ENCODE measurements at regions not wholly inside any gene's neighbourhood (a gene's known extent, or its start where the extent isn't known, plus 50 kb on each side); places are given as distances from the start of the nearest gene placed in this dataset.

DNA sequence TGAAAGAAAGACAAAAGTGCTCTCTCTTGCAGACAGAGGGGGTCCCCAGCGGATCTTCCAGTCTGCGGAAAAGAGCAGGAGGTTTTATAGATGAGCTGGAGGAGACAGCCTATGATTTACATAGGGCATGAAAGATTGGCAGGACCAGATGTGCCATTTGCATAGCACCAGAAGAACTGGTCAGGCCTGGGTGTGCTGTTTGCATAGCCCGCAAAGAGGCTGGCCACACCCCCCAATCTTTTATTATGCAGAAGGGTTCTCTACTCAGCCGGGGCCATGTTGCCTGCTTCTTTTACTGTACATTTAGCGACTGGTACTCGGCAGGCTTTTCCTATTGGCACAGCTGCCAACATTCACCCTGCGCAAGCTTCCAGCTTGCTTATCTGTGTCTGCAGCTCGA lies 317.6 kb downstream of the GALR1 start:
- no peaks in the 10 kb centered on the region for H3K36me3 ChIP-seq (ENCODE audit: control insufficient read depth in 2 of 2, insufficient read depth in 2 of 2, low read length in 1 of 2)
- WGBS, 2 donors: 76 to 81% methylated on average over 8 of the region's 8 CpGs
- H3K27ac ChIP-seq (ENCODE audit: low read depth in 2 of 2, low read length in 1 of 2): no peak overlapping the region
- peaks cover 6 to 13% of the 10 kb centered on the region in 2 donors for H3K9me3 ChIP-seq (ENCODE audit: control insufficient read depth in 2 of 2, insufficient read depth in 1 of 2, low read depth in 1 of 2, low read length in 1 of 2)
- no peaks in the 10 kb centered on the region for H3K27me3 ChIP-seq (ENCODE audit: control insufficient read depth in 1 of 2, insufficient read depth in 2 of 2, low read length in 2 of 2)
- H3K4me3 ChIP-seq (ENCODE audit: low read depth in 1 of 2, low read length in 2 of 2): no peak overlapping the region
- no peaks in the 10 kb centered on the region for H3K4me1 ChIP-seq (ENCODE audit: control insufficient read depth in 2 of 2, insufficient read depth in 2 of 2, low read length in 1 of 2)

GRCh38 chr18:77571743-77572142 lies 322.1 kb downstream of the GALR1 start:
- Histone ChIP-seq H3K4me3 (ENCODE audit: low read depth in 1 of 2, low read length in 2 of 2) (no peak overlapping the region), H3K27ac (ENCODE audit: low read depth in 2 of 2, low read length in 1 of 2) (no peak overlapping the region), H3K4me1 (ENCODE audit: control insufficient read depth in 2 of 2, insufficient read depth in 2 of 2, low read length in 1 of 2) (no peaks in the 10 kb centered on the region), H3K9me3 (ENCODE audit: control insufficient read depth in 2 of 2, insufficient read depth in 1 of 2, low read depth in 1 of 2, low read length in 1 of 2) (peaks cover 3 to 17% of the 10 kb centered on the region in 2 donors), H3K36me3 (ENCODE audit: control insufficient read depth in 2 of 2, insufficient read depth in 2 of 2, low read length in 1 of 2) (no peaks in the 10 kb centered on the region), H3K27me3 (ENCODE audit: control insufficient read depth in 1 of 2, insufficient read depth in 2 of 2, low read length in 2 of 2) (no peaks in the 10 kb centered on the region)
- 88 to 89% methylated on average over 8 of the region's 8 CpGs for WGBS, 2 donors

DNA sequence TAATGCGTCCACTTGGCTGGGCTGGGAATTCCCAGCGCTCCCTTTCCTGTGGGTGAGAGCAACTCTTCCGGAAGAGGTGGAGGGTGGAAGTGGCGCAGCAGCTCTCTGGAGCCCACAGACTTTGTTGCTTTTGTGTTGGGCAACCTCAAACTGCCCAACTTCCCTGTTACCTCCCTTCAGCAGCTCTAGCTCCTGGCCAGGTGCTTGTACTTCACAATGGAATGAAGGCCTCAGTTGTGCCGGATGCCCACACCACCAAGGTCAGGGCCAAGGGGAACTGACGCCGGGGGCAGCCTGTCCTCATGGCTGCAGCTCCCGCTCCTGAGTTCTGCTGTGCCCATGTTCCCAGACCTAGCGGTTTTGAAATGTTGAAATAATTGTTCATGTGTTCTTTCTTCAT lies 322.9 kb downstream of the GALR1 start:
- 87 to 91% methylated on average over 9 of the region's 9 CpGs for WGBS, 2 donors
- Histone ChIP-seq H3K27ac (ENCODE audit: low read depth in 2 of 2, low read length in 1 of 2) (no peak overlapping the region), H3K4me1 (ENCODE audit: control insufficient read depth in 2 of 2, insufficient read depth in 2 of 2, low read length in 1 of 2) (no peaks in the 10 kb centered on the region), H3K27me3 (ENCODE audit: control insufficient read depth in 1 of 2, insufficient read depth in 2 of 2, low read length in 2 of 2) (no peaks in the 10 kb centered on the region), H3K4me3 (ENCODE audit: low read depth in 1 of 2, low read length in 2 of 2) (no peak overlapping the region), H3K9me3 (ENCODE audit: control insufficient read depth in 2 of 2, insufficient read depth in 1 of 2, low read depth in 1 of 2, low read length in 1 of 2) (peaks cover 3 to 14% of the 10 kb centered on the region in 2 donors), H3K36me3 (ENCODE audit: control insufficient read depth in 2 of 2, insufficient read depth in 2 of 2, low read length in 1 of 2) (no peaks in the 10 kb centered on the region)

- H3K27me3 ChIP-seq (ENCODE audit: control insufficient read depth in 1 of 2, insufficient read depth in 2 of 2, low read length in 2 of 2): no peaks in the 10 kb centered on the region
- no peak overlapping the region for H3K27ac ChIP-seq (ENCODE audit: low read depth in 2 of 2, low read length in 1 of 2)
- WGBS, 2 donors: 78 to 83% methylated on average over 3 of the region's 3 CpGs
- no peaks in the 10 kb centered on the region for H3K4me1 ChIP-seq (ENCODE audit: control insufficient read depth in 2 of 2, insufficient read depth in 2 of 2, low read length in 1 of 2)
- H3K36me3 ChIP-seq (ENCODE audit: control insufficient read depth in 2 of 2, insufficient read depth in 2 of 2, low read length in 1 of 2): no peaks in the 10 kb centered on the region
- H3K4me3 ChIP-seq (ENCODE audit: low read depth in 1 of 2, low read length in 2 of 2): no peak overlapping the region
- peaks cover 0 to 14% of the 10 kb centered on the region in 2 donors for H3K9me3 ChIP-seq (ENCODE audit: control insufficient read depth in 2 of 2, insufficient read depth in 1 of 2, low read depth in 1 of 2, low read length in 1 of 2)
Measured at GRCh38 chr18:77573571-77573970, 323.9 kb downstream of the GALR1 start.

- Histone ChIP-seq H3K27ac (ENCODE audit: low read depth in 2 of 2, low read length in 1 of 2) (no peak overlapping the region), H3K36me3 (ENCODE audit: control insufficient read depth in 2 of 2, insufficient read depth in 2 of 2, low read length in 1 of 2) (no peaks in the 10 kb centered on the region), H3K4me1 (ENCODE audit: control insufficient read depth in 2 of 2, insufficient read depth in 2 of 2, low read length in 1 of 2) (no peaks in the 10 kb centered on the region), H3K9me3 (ENCODE audit: control insufficient read depth in 2 of 2, insufficient read depth in 1 of 2, low read depth in 1 of 2, low read length in 1 of 2) (peaks cover 3 to 6% of the 10 kb centered on the region in 2 donors), H3K27me3 (ENCODE audit: control insufficient read depth in 1 of 2, insufficient read depth in 2 of 2, low read length in 2 of 2) (no peaks in the 10 kb centered on the region), H3K4me3 (ENCODE audit: low read depth in 1 of 2, low read length in 2 of 2) (no peak overlapping the region)
- 77 to 80% methylated on average over 7 of the region's 7 CpGs for WGBS, 2 donors
Measured at GRCh38 chr18:77590943-77591515, 341.4 kb downstream of the GALR1 start.

DNA sequence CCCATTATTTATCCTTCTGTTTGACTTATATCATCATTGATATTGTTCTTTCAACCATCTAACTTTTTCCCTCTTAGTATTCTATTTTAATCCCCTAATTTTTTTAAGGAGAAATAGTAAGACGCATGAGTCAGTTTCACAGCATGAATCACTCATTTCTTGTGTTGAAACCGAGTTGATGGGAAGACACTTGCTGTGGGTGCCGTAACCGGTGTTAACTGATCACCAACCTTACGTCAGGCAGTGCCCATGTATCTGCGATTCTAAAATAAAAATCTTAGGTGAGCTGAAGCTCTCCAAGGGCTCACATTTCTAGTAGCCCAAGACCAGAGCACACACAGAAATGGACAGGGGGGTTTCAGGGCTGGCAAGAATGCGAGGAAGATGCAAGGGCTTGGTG lies 348.1 kb downstream of the GALR1 start:
- H3K36me3 ChIP-seq (ENCODE audit: control insufficient read depth in 2 of 2, insufficient read depth in 2 of 2, low read length in 1 of 2): no peaks in the 10 kb centered on the region
- 73 to 77% methylated on average over 7 of the region's 7 CpGs for whole genome bisulfite sequencing, 2 donors

GRCh38 chr18:77600674-77601073 lies 351.0 kb downstream of the GALR1 start:
- H3K36me3 ChIP-seq (ENCODE audit: control insufficient read depth in 2 of 2, insufficient read depth in 2 of 2, low read length in 1 of 2): no peaks in the 10 kb centered on the region
- H3K27me3 ChIP-seq (ENCODE audit: control insufficient read depth in 1 of 2, insufficient read depth in 2 of 2, low read length in 2 of 2): no peaks in the 10 kb centered on the region
- WGBS, 2 donors: 83 to 90% methylated on average over 2 of the region's 2 CpGs
- no peak overlapping the region for H3K27ac ChIP-seq (ENCODE audit: low read depth in 2 of 2, low read length in 1 of 2)
- no peaks in the 10 kb centered on the region for H3K4me1 ChIP-seq (ENCODE audit: control insufficient read depth in 2 of 2, insufficient read depth in 2 of 2, low read length in 1 of 2)
- peaks cover 0 to 5% of the 10 kb centered on the region in 2 donors for H3K9me3 ChIP-seq (ENCODE audit: control insufficient read depth in 2 of 2, insufficient read depth in 1 of 2, low read depth in 1 of 2, low read length in 1 of 2)
- H3K4me3 ChIP-seq (ENCODE audit: low read depth in 1 of 2, low read length in 2 of 2): no peak overlapping the region

More for the DNA sequence above, 348.1 kb downstream of the GALR1 start:
- no peaks in the 10 kb centered on the region for H3K4me1 ChIP-seq (ENCODE audit: control insufficient read depth in 2 of 2, insufficient read depth in 2 of 2, low read length in 1 of 2)
- no peak overlapping the region for H3K4me3 ChIP-seq (ENCODE audit: low read depth in 1 of 2, low read length in 2 of 2)
- H3K27ac ChIP-seq (ENCODE audit: low read depth in 2 of 2, low read length in 1 of 2): no peak overlapping the region
- peaks cover 0 to 5% of the 10 kb centered on the region in 2 donors for H3K9me3 ChIP-seq (ENCODE audit: control insufficient read depth in 2 of 2, insufficient read depth in 1 of 2, low read depth in 1 of 2, low read length in 1 of 2)
- no peaks in the 10 kb centered on the region for H3K27me3 ChIP-seq (ENCODE audit: control insufficient read depth in 1 of 2, insufficient read depth in 2 of 2, low read length in 2 of 2)

GRCh38 chr18:77601567-77601966 lies 351.9 kb downstream of the GALR1 start:
- H3K36me3 ChIP-seq (ENCODE audit: control insufficient read depth in 2 of 2, insufficient read depth in 2 of 2, low read length in 1 of 2): no peaks in the 10 kb centered on the region
- no peaks in the 10 kb centered on the region for H3K27me3 ChIP-seq (ENCODE audit: control insufficient read depth in 1 of 2, insufficient read depth in 2 of 2, low read length in 2 of 2)
- no peak overlapping the region for H3K4me3 ChIP-seq (ENCODE audit: low read depth in 1 of 2, low read length in 2 of 2)
- H3K4me1 ChIP-seq (ENCODE audit: control insufficient read depth in 2 of 2, insufficient read depth in 2 of 2, low read length in 1 of 2): no peaks in the 10 kb centered on the region
- H3K9me3 ChIP-seq (ENCODE audit: control insufficient read depth in 2 of 2, insufficient read depth in 1 of 2, low read depth in 1 of 2, low read length in 1 of 2): peaks cover 0 to 2% of the 10 kb centered on the region in 2 donors
- H3K27ac ChIP-seq (ENCODE audit: low read depth in 2 of 2, low read length in 1 of 2): no peak overlapping the region
- 47 to 54% methylated on average over 2 of the region's 2 CpGs for WGBS, 2 donors

GRCh38 chr18:77607087-77607486 lies 357.4 kb downstream of the GALR1 start:
- no peak overlapping the region for H3K27ac ChIP-seq (ENCODE audit: low read depth in 2 of 2, low read length in 1 of 2)
- H3K4me3 ChIP-seq (ENCODE audit: low read depth in 1 of 2, low read length in 2 of 2): no peak overlapping the region
- peaks cover 0 to 6% of the 10 kb centered on the region in 2 donors for H3K9me3 ChIP-seq (ENCODE audit: control insufficient read depth in 2 of 2, insufficient read depth in 1 of 2, low read depth in 1 of 2, low read length in 1 of 2)
- H3K27me3 ChIP-seq (ENCODE audit: control insufficient read depth in 1 of 2, insufficient read depth in 2 of 2, low read length in 2 of 2): no peaks in the 10 kb centered on the region
- 89 to 90% methylated on average over 22 of the region's 22 CpGs for WGBS, 2 donors
- H3K36me3 ChIP-seq (ENCODE audit: control insufficient read depth in 2 of 2, insufficient read depth in 2 of 2, low read length in 1 of 2): no peaks in the 10 kb centered on the region
- H3K4me1 ChIP-seq (ENCODE audit: control insufficient read depth in 2 of 2, insufficient read depth in 2 of 2, low read length in 1 of 2): no peaks in the 10 kb centered on the region

DNA sequence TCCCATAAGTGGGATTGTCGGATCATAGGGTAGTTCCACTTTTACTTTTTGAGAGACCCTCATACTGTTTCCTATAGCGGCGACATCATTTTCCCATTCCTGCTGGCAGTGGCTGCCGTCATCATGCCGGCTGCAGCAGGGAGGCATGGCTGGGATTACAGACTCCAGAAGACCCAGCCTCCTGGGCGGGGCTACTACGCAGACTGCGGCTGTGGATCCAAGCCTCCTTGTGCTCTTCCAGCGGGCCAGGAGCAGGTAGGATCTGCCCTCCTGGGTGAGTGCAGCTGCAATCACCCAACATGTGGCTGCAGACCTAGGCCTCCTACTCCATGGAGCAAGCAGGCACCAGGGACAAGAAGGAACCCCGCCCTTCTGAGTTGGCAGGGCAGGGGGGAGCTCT lies 359.2 kb downstream of the GALR1 start:
- Histone ChIP-seq H3K4me1 (ENCODE audit: control insufficient read depth in 2 of 2, insufficient read depth in 2 of 2, low read length in 1 of 2) (no peaks in the 10 kb centered on the region), H3K36me3 (ENCODE audit: control insufficient read depth in 2 of 2, insufficient read depth in 2 of 2, low read length in 1 of 2) (no peaks in the 10 kb centered on the region), H3K4me3 (ENCODE audit: low read depth in 1 of 2, low read length in 2 of 2) (no peak overlapping the region), H3K27me3 (ENCODE audit: control insufficient read depth in 1 of 2, insufficient read depth in 2 of 2, low read length in 2 of 2) (no peaks in the 10 kb centered on the region), H3K9me3 (ENCODE audit: control insufficient read depth in 2 of 2, insufficient read depth in 1 of 2, low read depth in 1 of 2, low read length in 1 of 2) (peaks cover 0 to 6% of the 10 kb centered on the region in 2 donors), H3K27ac (ENCODE audit: low read depth in 2 of 2, low read length in 1 of 2) (no peak overlapping the region)
- WGBS, 2 donors: 91 to 93% methylated on average over 10 of the region's 10 CpGs
